SK-N-SH (cell line): ENCODE measurements at regions not wholly inside any gene's neighbourhood (a gene's known extent, or its start where the extent isn't known, plus 50 kb on each side); places are given as distances from the start of the nearest gene placed in this dataset.

Source experiments
- CTCF ChIA-PET: fragments of 300-600, 350-600 bp; formaldehyde crosslinking; extraction: SDS; loops from one replicate; lab custom pipeline; 2021; lab: Yijun Ruan, JAX
- POLR2A ChIA-PET: fragments of 350-600 bp; sonication (Branson Sonifier 250); formaldehyde crosslinking; extraction: SDS; loops from one replicate; lab custom pipeline; 2020; ENCODE audit warnings: antibody characterized with exemption, inconsistent platforms; lab: Yijun Ruan, JAX
- DNase-seq: peaks from one replicate; pipeline ENCODE4 v3.0.0; 2012
- H2AFZ ChIP-seq: fragments of 200-600 bp; sonication (generic); 2 replicates; pipeline ENCODE4 v1.8.1; 2016; ENCODE audit warnings: antibody characterized with exemption, mild to moderate bottlenecking, low read depth
- H3F3A ChIP-seq: fragments of 200-600 bp; sonication (generic); replicated peaks from 2 replicates; pipeline ENCODE3; 2016; ENCODE audit warnings: antibody characterized with exemption, mild to moderate bottlenecking; ENCODE audit not compliant: insufficient read depth
- H3K27ac ChIP-seq, 2 experiments: fragments of 200-500 bp in 1 of 2; fragments of 200-600 bp in 1 of 2; sonication (Bioruptor generic) in 1 of 2; sonication (generic), shearing (Covaris generic) in 1 of 2; 2 replicates each; pipeline versions ENCODE4 v1.5.1 to v1.6.1; 2014 to 2016; ENCODE audit warnings: low read depth in 2 of 2, inconsistent platforms in 1 of 2, low read length in 1 of 2, mild to moderate bottlenecking in 1 of 2, mixed read lengths in 1 of 2
- H3K27me3 ChIP-seq: fragments of 200-600 bp; sonication (generic), shearing (Covaris generic); 2 replicates; pipeline ENCODE4 v1.6.1; 2016; ENCODE audit warnings: mixed run types; ENCODE audit not compliant: insufficient read depth
- H3K36me3 ChIP-seq, 2 experiments: fragments of 200-500 bp in 1 of 2; fragments of 200-600 bp in 1 of 2; sonication (Bioruptor generic) in 1 of 2; sonication (generic) in 1 of 2; replicated peaks in 1 of 2; 2 replicates each; pipeline versions ENCODE3 to v1.5.1; 2014 to 2016; ENCODE audit warnings: low read length in 1 of 2, mild to moderate bottlenecking in 1 of 2; ENCODE audit not compliant: insufficient read depth in 2 of 2, control insufficient read depth in 1 of 2
- H3K4me1 ChIP-seq, 2 experiments: fragments of 200-500 bp in 1 of 2; fragments of 200-600 bp in 1 of 2; sonication (Bioruptor generic) in 1 of 2; sonication (generic), shearing (Covaris generic) in 1 of 2; 2 replicates each; pipeline versions ENCODE4 v1.5.1 to v1.6.1; 2014 to 2016; ENCODE audit warnings: low read depth in 1 of 2, low read length in 1 of 2, mixed run types in 1 of 2; ENCODE audit not compliant: insufficient read depth in 2 of 2, control insufficient read depth in 1 of 2
- H3K4me2 ChIP-seq: fragments of 200-600 bp; sonication (generic), shearing (Covaris generic); 2 replicates; pipeline ENCODE4 v1.6.1; 2017; ENCODE audit warnings: mixed run types
- H3K4me3 ChIP-seq, 2 experiments: fragments of 200-500 bp in 1 of 2; fragments of 200-600 bp in 1 of 2; sonication (Bioruptor generic) in 1 of 2; sonication (generic), shearing (Covaris generic) in 1 of 2; 2 replicates each; pipeline versions ENCODE4 v1.5.1 to v1.8.1; 2014 to 2016; ENCODE audit warnings: low read depth in 2 of 2, inconsistent platforms in 1 of 2, low read length in 1 of 2, mild to moderate bottlenecking in 1 of 2, mixed read lengths in 1 of 2, moderate library complexity in 1 of 2
- H3K79me2 ChIP-seq: fragments of 200-600 bp; sonication (generic); 2 replicates; pipeline ENCODE4 v1.8.1; 2017; ENCODE audit warnings: mild to moderate bottlenecking; ENCODE audit not compliant: insufficient read depth
- H3K9ac ChIP-seq: fragments of 200-600 bp; sonication (generic); 2 replicates; pipeline ENCODE4 v1.6.1; 2017; ENCODE audit warnings: mixed run types
- H3K9me2 ChIP-seq: fragments of 200-600 bp; sonication (generic); 2 replicates; pipeline ENCODE4 v1.6.1; 2017; ENCODE audit warnings: mixed run types
- H3K9me3 ChIP-seq: fragments of 200-600 bp; sonication (generic); 2 replicates; pipeline ENCODE4 v1.6.1; 2017; ENCODE audit warnings: mixed run types, mild to moderate bottlenecking, moderate library complexity
- H4K20me1 ChIP-seq: fragments of 200-600 bp; sonication (generic); 2 replicates; pipeline ENCODE4 v1.6.1; 2017; ENCODE audit warnings: mild to moderate bottlenecking, mixed run types; ENCODE audit not compliant: insufficient read depth
- CHD2 ChIP-seq: fragments of 150-350 bp; IDR thresholded peaks from 2 replicates; pipeline ENCODE4 v1.6.1; 2018; ENCODE audit warnings: low read length; ENCODE audit not compliant: partially characterized antibody
- EP300 ChIP-seq, 2 experiments: IDR thresholded peaks; 2 replicates each; pipeline versions ENCODE4 v1.4.0 to v1.6.1; 2012; ENCODE audit warnings: borderline replicate concordance in 1 of 2, low read depth in 1 of 2, low read length in 1 of 2
- POLR2AphosphoS5 ChIP-seq: IDR thresholded peaks from 2 replicates; pipeline ENCODE4 v1.6.1; 2012; ENCODE audit warnings: low read depth, low read length
- RFX5 ChIP-seq: IDR thresholded peaks from 2 replicates; pipeline ENCODE4 v1.6.1; 2012; ENCODE audit warnings: mild to moderate bottlenecking, improper control_type of control experiment, low read length
- RXRA ChIP-seq: IDR thresholded peaks from 2 replicates; pipeline ENCODE4 v1.4.0; 2012; ENCODE audit warnings: low read depth, mild to moderate bottlenecking, borderline replicate concordance
- TCF12 ChIP-seq: IDR thresholded peaks from 2 replicates; pipeline ENCODE4 v1.4.0; 2012
- TEAD4 ChIP-seq: IDR thresholded peaks from 2 replicates; pipeline ENCODE4 v1.4.0; 2012; ENCODE audit warnings: mild to moderate bottlenecking, borderline replicate concordance; ENCODE audit not compliant: insufficient read depth
- YY1 ChIP-seq: IDR thresholded peaks from 2 replicates; pipeline ENCODE4 v1.4.0; 2012; ENCODE audit warnings: low read depth, mild to moderate bottlenecking
- WGBS: methylation state at CpG from one replicate; pipeline ENCODE4 v1.1.6; 2017; ENCODE audit warnings: low lambda C conversion rate; 5-methylcytosine and 5-hydroxymethylcytosine counted together
- TF ChIP-seq, protein P1 (sequence below): IDR thresholded peaks from 2 replicates; pipeline ENCODE4 v1.4.0; 2012; ENCODE audit warnings: low read depth, borderline replicate concordance
- TF ChIP-seq, protein P2 (sequence below): IDR thresholded peaks from 2 replicates; pipeline ENCODE4 v1.6.1; 2012; ENCODE audit warnings: mild to moderate bottlenecking, low read depth, low read length, moderate library complexity

DNA sequence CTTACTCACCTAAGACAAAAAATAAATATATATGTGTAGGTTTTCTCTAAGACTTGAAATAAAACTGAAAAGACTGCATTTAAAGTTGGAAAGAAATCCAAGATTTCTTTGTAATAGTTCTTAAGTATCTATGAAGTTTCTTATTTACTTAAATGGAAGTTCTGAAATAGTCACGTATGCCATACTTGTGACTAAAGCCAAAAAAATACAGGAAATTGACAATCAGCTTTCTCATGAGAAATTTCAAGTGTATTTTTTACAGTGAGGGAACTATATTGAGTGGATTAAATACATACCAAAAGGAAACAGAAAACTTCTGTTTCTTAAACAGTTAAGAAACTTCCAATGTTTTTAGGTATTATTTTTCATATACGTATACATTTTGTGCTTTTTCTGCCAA is 188.1 kb downstream of the DPY19L2 start:
- Histone ChIP-seq H3K9ac (no peak overlapping the region), H4K20me1 (no peaks in the 10 kb centered on the region), H3F3A (no peaks in the 10 kb centered on the region), H3K4me2 (no peak overlapping the region), H3K4me1 (no peaks in the 10 kb centered on the region), H3K4me3 (no peak overlapping the region), H3K9me3 (no peaks in the 10 kb centered on the region), H2AFZ (no peak overlapping the region), H3K79me2 (no peaks in the 10 kb centered on the region), H3K9me2 (no peaks in the 10 kb centered on the region), H3K36me3 (no peaks in the 10 kb centered on the region), H3K27ac (no peak overlapping the region), H3K27me3 (no peaks in the 10 kb centered on the region)
- CTCF ChIA-PET, result no interaction called here
- POLR2A ChIA-PET, result no interaction called here
- TF ChIP-seq, protein P1, sequence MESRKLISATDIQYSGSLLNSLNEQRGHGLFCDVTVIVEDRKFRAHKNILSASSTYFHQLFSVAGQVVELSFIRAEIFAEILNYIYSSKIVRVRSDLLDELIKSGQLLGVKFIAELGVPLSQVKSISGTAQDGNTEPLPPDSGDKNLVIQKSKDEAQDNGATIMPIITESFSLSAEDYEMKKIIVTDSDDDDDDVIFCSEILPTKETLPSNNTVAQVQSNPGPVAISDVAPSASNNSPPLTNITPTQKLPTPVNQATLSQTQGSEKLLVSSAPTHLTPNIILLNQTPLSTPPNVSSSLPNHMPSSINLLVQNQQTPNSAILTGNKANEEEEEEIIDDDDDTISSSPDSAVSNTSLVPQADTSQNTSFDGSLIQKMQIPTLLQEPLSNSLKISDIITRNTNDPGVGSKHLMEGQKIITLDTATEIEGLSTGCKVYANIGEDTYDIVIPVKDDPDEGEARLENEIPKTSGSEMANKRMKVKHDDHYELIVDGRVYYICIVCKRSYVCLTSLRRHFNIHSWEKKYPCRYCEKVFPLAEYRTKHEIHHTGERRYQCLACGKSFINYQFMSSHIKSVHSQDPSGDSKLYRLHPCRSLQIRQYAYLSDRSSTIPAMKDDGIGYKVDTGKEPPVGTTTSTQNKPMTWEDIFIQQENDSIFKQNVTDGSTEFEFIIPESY, result no peak
- no peak for TF ChIP-seq EP300 (IDR thresholded peaks at IDR 0.05; ENCODE audit: borderline replicate concordance in 1 of 2, low read depth in 1 of 2, low read length in 1 of 2)
- TF ChIP-seq POLR2AphosphoS5, result no peak
- TF ChIP-seq, protein P2, sequence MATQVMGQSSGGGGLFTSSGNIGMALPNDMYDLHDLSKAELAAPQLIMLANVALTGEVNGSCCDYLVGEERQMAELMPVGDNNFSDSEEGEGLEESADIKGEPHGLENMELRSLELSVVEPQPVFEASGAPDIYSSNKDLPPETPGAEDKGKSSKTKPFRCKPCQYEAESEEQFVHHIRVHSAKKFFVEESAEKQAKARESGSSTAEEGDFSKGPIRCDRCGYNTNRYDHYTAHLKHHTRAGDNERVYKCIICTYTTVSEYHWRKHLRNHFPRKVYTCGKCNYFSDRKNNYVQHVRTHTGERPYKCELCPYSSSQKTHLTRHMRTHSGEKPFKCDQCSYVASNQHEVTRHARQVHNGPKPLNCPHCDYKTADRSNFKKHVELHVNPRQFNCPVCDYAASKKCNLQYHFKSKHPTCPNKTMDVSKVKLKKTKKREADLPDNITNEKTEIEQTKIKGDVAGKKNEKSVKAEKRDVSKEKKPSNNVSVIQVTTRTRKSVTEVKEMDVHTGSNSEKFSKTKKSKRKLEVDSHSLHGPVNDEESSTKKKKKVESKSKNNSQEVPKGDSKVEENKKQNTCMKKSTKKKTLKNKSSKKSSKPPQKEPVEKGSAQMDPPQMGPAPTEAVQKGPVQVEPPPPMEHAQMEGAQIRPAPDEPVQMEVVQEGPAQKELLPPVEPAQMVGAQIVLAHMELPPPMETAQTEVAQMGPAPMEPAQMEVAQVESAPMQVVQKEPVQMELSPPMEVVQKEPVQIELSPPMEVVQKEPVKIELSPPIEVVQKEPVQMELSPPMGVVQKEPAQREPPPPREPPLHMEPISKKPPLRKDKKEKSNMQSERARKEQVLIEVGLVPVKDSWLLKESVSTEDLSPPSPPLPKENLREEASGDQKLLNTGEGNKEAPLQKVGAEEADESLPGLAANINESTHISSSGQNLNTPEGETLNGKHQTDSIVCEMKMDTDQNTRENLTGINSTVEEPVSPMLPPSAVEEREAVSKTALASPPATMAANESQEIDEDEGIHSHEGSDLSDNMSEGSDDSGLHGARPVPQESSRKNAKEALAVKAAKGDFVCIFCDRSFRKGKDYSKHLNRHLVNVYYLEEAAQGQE, result no peak
- no peak for TF ChIP-seq CHD2
- no peak for TF ChIP-seq TEAD4
- TF ChIP-seq RFX5, result no peak
- 19% methylated on average over 2 of the region's 2 CpGs for WGBS
- DNase-seq, result no peak

DNA sequence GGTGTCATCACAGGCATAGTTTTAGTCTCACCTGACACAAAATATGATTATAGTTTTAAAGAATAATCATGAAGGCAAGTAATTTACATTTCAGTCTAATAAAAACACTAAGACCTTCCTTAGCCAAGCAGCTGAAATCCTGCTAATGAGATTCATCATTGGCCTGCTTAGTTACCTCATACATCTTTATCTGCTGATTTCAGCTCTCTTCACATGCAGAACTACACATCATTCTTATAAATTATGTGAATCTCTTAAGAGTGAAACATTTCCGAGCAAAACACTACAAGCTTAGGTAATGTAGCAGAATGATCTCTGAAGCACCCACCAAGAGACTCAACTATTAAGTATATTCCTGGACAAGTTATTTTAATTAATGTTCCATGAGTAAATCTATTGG is 198.1 kb downstream of the DPY19L2 start:
- no peaks in the 10 kb centered on the region for H3K79me2 ChIP-seq
- POLR2A ChIA-PET, result no interaction called here
- no peaks in the 10 kb centered on the region for H3K36me3 ChIP-seq
- H3K4me1 ChIP-seq, result no peaks in the 10 kb centered on the region
- H3K27me3 ChIP-seq, result no peaks in the 10 kb centered on the region
- DNase-seq, result no peak
- H3K9me3 ChIP-seq, result no peaks in the 10 kb centered on the region
- H3K4me3 ChIP-seq, result no peak overlapping the region
- no peaks in the 10 kb centered on the region for H3K9me2 ChIP-seq
- no peak overlapping the region for H2AFZ ChIP-seq
- H4K20me1 ChIP-seq, result no peaks in the 10 kb centered on the region
- 11% methylated on average over 1 of the region's 1 CpG for WGBS
- no peaks in the 10 kb centered on the region for H3F3A ChIP-seq
- TF ChIP-seq TCF12 (no peak), RXRA (no peak), YY1 (no peak)
- H3K4me2 ChIP-seq, result no peak overlapping the region
- H3K9ac ChIP-seq, result no peak overlapping the region
- CTCF ChIA-PET, result no interaction called here
- H3K27ac ChIP-seq, result no peak overlapping the region
